HL-60/S4 treated with retinoic acid at 250 ng/mL for 4 days and 3 days (cell line): ENCODE measurements at regions not wholly inside any gene's neighbourhood (a gene's known extent, or its start where the extent isn't known, plus 50 kb on each side); places are given as distances from the start of the nearest gene placed in this dataset.

ENCODE experiments used
- in situ Hi-C: fragments of 300-500 bp; cut with MboI; formaldehyde crosslinking; loops from 2 replicates; pipeline ENCODE4 v1.7.0; 2022; ENCODE audit warnings: low sequenced_read_pairs

DNA sequence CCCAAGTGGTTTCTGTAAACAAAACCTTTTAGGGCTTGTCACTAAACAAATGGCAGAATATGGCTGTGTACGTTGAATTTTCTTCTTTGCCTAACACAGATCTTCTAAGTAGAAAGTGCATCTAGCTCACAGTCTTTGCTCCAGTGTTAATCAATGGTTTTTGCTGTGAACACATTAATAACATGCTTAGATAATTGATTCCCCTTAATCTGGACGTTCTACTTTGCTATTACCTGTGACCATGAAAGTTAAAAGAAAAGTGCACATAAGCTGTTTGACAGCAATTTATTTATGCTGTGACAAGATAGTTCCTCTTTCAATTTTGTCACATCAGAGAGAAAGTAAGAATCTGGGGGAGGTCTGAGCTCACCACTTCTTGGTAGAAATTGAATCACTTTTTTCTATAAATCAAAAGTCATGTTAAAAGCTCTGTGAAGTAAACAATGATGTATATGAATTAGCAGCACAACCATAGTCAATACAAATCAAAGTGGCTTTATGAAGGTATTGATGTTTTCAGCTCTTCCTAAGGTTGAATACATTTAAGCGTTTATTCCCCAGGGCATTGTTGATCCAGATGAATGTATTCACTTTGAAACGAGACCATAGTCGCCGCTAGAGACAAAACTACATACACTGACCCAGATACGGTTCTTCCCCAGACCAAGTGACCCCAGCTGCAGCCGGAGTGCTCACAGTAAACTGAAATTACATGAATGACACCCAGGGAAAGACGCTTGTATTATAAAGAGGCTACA is 174.6 kb upstream of the ZNF608 start:
- in situ Hi-C loops = no loop called here

GRCh38 chr5:124921694-124922093 is 175.3 kb upstream of the ZNF608 start:
- in situ Hi-C loops = no loop called here

- in situ Hi-C loops = no loop called here
Measured at GRCh38 chr5:124922255-124922975, 176.0 kb upstream of the ZNF608 start.

DNA sequence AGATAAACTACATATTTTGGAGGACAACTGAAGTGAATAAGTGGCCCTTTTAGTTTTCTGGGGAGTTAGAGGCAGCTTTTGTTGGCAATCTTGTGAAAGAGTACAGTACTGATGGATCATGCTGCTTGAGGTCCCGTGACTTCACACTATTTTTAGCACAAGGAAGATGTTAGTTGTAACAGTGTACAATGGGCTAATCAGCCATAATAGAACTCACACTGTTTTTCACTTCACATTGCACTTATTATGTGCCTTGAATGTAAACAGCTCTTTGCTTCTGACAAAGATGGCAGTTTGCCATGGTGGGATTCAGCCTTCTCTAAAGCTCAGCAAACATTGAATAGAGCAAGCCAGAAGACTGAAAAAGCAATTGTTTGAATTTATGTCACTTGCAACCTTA is 176.7 kb upstream of the ZNF608 start:
- in situ Hi-C loops = no loop called here

DNA sequence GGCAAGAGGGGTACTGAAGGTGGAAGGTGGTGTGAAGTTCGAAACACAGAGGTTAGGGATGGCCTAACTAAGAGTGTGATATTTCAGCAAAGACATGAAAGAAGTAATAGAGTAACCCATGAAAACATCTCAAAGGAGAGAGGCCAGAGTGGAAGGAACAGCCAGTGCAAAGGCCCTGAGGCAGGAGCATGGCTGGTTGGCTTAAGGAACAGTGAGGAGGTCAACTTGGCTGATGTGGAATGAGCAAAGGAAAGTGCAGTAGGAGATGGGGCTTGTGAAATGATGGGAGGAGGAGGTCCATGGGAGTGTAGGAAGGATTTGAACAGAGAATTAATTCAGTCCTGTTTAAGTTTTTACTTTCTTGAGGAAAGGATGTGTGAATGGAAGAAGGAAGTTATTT is 178.3 kb upstream of the ZNF608 start:
- in situ Hi-C loops = no loop called here

GRCh38 chr5:124927735-124928134 is 181.3 kb upstream of the ZNF608 start:
- in situ Hi-C loops = no loop called here

GRCh38 chr5:124929000-124929399 is 182.6 kb upstream of the ZNF608 start:
- in situ Hi-C loops = no loop called here

DNA sequence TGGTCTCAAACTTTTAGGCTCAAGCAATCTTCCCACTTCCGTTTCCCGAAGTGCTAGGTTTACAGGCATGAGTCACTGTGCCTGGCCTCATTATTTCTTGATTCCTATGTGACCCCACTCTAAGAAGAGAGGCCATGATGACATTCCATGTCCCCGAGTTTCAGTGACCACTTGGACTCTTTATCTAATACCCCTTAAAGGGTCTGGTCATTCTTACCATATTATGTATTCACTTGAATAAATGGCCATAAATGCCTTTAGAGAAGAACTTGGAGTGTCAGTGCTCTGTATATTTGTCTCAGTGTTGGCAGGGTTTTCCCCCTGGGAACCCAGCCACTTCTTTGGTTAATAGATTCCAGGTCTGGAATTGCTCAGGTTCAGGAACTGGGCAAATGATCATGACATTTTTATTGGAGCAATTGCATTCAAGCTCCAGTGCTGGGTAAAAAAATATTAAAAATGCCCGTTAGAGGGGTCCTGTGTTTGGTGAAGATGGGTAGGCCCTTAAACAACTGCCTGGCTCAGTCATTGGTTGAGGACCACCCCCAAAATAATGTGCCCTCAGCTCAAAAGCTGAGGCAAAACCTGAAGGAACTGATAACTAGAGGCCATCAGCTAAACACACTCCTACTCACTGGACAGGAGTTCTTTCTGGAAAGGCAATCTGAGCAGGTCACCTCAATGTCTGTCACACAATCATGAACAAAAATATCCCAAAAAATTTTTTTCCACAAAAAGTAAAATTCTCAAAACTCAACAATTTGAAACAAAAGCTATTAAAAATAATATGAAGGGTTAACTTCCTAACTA is 186.6 kb upstream of the ZNF608 start:
- in situ Hi-C loops = no loop called here

GRCh38 chr5:124935065-124935464 is 188.6 kb upstream of the ZNF608 start:
- in situ Hi-C loops = no loop called here

GRCh38 chr5:124936626-124936933 is 190.1 kb upstream of the ZNF608 start:
- in situ Hi-C loops = no loop called here

DNA sequence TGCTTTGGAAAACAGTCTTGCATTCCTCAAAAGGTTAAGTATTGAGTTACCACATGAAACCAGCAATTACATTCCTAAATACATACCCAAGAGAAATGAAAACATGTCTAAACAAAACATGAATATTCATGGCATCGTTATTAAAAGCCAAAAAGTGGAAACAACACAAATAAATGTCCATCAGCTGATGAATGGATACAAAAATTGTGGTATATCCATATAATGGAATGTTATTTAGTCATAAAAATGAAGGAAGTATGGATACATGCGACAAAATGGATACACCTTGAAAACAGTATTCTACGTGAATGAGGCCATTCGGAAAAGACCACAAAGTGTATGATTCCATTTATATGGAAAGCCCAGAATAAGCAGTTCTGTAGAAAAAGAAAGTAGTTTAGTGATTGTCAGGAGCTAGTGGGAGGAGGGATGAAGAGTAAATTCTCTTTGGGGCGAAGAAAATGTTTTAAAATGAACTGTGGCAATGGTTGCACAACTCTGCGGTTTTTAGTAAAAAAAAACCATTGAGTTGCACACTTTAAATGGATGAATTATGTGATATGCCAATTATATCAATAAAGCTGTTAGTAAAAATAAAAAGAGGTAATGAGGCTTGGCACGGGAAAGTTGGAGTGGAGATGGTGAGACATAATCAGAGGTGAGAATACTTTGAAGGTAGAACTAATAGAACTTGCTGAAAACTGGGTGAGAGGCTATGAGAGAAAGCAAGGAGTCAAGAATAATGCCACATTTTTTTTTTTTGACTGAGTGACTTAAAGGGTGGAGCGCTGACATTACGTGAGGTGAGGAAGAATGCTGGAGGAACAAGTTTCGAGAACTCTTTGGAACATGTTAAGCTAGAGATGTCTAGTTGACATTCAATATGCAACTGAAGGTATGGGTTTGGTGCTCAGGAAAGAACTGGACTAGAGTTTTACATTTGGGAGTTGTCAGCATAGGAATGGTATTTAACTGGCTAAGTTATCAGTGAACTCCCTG is 194.9 kb upstream of the ZNF608 start:
- in situ Hi-C loops = no loop called here

GRCh38 chr5:124948062-124948753 is 201.8 kb upstream of the ZNF608 start:
- in situ Hi-C loops = no loop called here

DNA sequence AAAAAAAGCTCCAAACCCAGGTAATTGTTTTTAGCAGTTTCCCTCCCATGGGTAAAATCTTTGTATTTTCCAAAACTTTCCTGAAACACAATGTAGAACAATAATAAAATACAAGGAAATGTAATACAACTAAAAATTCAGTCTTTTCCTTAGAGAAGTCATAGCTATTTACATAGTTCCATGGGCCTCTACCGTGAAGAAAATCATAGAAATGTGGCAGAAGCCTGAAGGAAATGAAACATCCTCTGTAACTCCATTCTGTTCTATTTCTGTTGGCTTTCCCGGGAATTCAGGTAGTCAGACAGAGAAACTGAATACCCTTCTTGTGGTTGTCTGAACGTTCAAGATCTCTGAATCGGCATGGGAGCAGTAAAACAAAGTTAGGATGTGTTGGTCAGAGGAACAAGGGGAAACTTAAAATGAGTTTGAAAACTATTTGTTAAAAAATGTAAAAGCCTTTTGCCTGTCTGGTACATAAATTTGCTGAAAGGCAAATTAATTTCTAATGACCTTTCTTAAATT is 202.4 kb upstream of the ZNF608 start:
- in situ Hi-C loops = no loop called here

GRCh38 chr5:124949862-124950261 is 203.4 kb upstream of the ZNF608 start:
- in situ Hi-C loops = no loop called here

DNA sequence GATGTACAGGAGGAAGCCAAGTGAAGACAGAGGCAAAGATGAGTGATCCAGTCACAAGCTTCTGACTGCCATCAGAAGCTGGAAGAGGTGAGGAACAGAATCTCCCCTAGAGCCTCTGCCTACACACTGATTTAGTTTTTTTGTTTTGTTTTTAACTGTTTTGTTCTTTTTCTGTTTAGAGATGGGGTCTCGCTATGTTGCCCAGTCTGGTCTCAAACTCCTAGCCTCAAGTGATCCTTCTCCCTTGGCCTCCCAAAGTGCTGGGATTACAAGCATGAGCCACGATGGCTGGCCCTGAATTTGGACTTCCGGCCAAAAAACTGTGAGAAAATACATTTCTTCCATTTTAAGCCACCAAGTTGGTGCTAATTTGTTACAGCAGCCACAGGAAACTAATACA is 204.7 kb upstream of the ZNF608 start:
- in situ Hi-C loops = no loop called here

DNA sequence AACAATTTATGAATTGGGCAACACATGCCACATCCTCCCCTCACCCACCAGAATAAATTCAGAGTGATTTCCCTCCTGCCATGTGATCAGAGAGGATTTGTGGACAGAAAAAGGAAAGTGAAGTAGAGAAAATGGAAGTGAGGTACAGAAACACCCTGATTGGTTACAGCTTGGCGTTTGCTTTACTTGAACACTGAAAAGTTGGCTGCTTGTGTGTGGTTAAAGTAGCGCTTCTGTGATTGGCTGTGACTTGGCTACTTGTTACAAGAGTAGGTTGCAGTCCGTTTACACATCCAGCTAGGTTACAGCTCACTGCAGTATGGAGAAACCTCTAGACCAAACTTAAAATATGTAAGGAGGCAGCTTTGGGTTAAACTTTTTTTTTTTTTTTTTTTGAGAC is 205.2 kb upstream of the ZNF608 start:
- in situ Hi-C loops = no loop called here

DNA sequence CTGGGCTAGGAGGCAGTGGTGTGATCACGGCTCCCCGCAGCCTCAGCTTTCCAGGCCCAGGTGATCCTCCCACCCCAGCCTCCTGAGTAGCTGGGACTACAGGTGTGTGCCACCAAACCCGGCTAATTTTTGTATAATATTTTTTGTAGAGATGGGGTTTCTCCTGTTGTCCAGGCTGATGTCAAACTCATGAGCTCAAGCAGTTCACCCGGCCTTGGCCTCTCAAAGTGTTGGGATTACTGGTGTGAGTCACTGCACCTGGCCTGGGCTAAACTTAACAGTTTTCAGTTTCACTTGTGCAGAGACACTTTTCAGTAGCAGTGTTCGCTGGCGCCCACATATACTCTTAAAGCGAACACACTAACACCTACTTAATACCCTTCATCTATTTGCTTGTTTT is 205.6 kb upstream of the ZNF608 start:
- in situ Hi-C loops = no loop called here

GRCh38 chr5:124952566-124952965 is 206.1 kb upstream of the ZNF608 start:
- in situ Hi-C loops = no loop called here

GRCh38 chr5:124954784-124955183 is 208.3 kb upstream of the ZNF608 start:
- in situ Hi-C loops = no loop called here

DNA sequence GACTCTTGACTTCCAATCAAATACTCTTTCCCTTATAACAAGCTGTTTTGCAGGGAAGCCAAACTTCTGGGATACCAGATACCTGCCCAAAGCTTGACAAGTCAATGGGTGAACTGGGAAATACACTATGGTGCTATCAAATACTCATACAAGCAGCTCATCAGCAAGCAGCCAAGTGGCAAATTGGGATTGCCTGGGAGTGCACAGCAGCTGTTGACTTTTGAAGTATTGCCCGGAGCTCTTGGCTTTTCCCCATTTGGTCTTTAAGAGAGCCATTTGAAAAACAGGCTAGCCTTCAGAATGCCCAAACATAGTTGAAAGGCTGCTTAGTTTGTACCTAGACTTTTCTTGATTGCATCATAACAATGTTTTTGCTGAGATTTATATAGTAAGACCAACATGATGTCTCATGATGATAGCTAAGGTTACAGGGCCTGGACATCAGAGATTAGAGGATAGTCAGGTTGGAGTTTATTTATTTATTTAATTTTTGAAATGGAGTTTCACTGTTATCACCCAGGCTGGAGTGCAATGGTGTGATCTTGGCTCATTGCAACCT is 210.1 kb upstream of the ZNF608 start:
- in situ Hi-C loops = no loop called here
